ENCODE measurements at regions not wholly inside any gene's neighbourhood (a gene's known extent, or its start where the extent isn't known, plus 50 kb on each side); places are given as distances from the start of the nearest gene placed in this dataset.
"Not testable (repeated sequence)": the region's sequence is repeated elsewhere in the genome, so short reads cannot be mapped to it uniquely, and the experiment has no call there.

DNA sequence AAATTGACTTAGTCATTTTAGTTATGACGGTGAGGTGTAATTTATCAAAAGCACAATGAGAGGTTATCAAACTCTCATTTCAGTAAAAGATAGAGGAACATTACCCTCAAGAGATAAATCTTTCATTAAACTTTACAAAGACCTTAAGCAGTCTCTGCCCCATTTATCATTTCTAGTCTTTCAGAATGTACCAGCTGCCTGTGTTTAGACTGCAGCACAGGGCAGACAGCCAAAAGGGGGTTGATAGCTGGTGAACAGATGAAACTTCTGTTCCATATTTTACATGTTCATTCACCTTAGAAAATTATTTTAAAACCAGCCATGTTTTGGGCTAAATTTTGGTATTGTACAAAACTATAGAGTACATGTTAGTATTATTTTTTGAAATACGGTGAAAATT, 514.6 kb upstream of the CNTN3 start:
- peak in 1 of 2 experiments; percentile 9 for DNase-seq

DNA sequence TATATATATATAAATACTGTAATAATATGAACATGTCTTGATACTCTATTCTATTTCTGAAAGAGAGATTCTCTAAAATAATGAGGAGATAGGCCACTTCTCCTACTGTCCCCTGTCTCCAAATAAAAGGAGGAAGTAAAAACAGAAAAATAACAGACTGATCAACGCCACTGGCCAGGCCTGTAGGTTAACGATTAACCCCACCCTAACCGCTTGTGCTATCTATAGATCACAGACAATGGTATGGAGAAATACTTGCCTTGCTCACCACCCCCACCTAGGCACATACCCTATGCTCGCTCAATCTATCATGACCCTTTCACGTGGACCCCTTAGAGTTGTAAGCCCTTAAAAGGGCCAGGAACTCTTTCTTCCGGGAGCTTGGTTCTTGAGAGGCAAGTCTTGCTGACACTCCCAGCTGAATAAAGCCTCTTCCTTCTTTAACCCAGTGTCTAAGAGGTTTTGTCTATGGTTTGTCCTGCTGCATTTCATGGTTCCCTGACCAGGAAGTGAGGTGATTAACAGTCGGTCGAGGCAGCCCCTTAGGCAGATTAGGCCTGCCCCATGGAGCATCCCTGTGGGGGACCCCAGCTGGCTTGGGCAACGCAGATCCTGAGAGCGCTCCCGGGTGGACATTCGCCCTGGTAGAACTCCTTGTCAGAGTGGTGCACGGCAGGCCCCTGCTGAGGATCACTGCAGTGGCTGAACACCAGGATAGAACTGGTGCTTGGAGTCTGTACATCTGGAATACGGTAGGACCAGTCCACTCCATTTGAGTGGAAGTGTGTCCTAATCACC, 521.8 kb upstream of the CNTN3 start:
- DNase-seq = no peak

DNA sequence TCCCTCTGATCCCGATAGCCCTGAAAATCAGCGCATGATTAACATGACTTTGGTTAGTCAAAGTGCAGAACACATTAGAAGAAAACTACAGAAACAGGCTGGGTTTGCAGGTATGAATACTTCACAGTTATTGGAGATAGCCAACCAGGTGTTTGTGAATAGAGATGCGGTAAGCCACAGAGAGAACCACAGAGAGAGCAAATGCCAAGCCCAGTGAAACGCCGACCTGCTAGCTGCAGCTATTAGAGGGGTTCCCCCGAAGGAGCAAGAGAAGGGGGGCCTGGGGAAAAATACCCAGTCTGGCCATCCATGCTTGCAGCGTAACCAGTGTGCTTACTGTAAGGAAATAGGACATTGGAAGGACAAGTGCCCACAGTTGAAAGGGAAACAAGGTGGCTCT, 523.9 kb upstream of the CNTN3 start:
- DNase-seq = no peak

GRCh38 chr3:75140904-75141615, 523.1 kb upstream of the FRG2C start:
- peak; percentile 26 to 77 for DNase-seq

GRCh38 chr3:75144406-75144805, 519.7 kb upstream of the FRG2C start:
- no peak for DNase-seq

- DNase-seq = no peak
These were observed 492.4 kb upstream of the FRG2C start for GRCh38 chr3:75171630-75172230.

GRCh38 chr3:75176937-75177336, 487.2 kb upstream of the FRG2C start:
- DNase-seq = no peak

GRCh38 chr3:75180235-75180944, 483.7 kb upstream of the FRG2C start:
- DNase-seq = no peak

DNA sequence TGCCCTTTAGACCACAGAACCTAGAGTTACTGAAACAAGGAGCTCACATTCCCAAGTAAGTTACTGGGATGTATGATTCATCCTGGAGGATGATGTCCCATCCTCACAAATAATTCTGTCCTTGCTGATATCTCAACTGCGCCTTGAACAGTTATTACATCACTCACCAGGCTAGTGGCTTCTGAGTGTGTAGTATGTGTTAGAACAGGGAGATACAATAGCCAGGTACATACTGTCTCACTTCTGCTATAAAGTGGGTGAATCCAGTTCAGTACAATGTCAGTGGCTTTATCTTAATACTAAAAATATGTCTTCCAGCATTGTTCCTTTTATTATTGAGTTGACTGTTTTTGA, 483.2 kb upstream of the FRG2C start:
- DNase-seq = no peak

- DNase-seq = no peak
These were observed 475.2 kb upstream of the FRG2C start for GRCh38 chr3:75188962-75189361.

DNA sequence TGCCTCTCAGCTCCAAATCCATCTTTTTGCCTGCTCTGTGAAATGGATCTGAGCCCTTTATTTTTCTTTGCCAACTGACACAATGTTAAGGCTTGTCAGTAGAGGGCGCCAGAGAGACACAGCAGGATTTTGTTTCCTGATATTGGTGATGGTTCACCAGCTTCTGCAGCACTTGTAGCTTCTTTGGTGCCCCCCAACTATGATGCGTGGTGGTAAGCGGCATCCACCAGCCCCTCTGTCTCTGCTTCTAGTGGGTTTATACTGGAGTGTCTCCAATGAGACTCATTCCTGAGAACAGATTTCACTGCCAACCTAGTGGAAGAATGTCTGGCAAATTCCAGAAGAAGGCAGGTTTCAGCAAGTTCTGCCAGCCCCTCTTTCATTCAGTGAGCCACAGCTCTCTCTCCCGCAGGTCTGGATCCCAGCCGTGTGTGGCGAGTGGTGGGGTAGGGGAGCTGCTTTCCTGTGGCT, 471.9 kb upstream of the FRG2C start:
- DNase-seq = peak; percentile 15 to 54

DNA sequence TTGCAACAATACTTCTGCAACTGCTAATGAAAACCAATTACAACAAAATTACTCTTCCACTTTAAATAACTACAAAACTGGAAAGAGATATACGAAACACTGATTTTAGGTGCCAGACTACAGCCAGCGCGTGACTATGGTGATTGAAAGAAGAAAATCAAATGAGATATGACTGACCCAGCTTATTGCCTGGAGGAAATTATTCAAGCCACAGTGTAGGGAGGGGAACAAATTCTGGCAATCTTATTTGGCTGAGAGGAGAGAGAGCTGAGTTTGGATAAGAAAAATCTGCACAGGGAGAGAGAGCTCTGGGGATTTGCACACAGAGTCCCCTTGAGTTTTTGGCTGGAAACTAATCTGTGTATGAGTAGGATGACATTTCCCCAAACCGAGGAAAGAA, 470.3 kb upstream of the FRG2C start:
- no peak for DNase-seq

- DNase-seq = not testable (repeated sequence)
These were observed 449.8 kb upstream of the FRG2C start for GRCh38 chr3:75214332-75214731.

DNA sequence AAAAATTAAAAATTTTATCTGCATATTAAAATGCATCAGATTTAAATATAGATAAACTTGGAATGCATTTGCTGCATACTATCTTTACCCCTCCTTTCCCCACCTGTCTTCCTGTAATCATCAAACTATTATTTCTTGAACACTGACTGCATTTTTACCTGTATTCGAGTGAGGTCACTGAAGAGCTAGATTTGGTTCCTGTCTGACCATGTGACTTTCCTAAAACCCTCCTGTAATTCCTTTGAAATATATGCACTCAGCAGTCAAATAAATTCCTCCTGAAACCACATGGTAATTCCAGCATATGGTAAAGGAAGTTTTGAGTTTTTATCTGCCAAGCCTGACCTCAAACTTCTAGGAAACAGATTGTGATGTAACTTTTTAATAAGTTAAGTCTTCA, 445.6 kb upstream of the FRG2C start:
- peak in 1 of 2 experiments; percentile 7 for DNase-seq

DNA sequence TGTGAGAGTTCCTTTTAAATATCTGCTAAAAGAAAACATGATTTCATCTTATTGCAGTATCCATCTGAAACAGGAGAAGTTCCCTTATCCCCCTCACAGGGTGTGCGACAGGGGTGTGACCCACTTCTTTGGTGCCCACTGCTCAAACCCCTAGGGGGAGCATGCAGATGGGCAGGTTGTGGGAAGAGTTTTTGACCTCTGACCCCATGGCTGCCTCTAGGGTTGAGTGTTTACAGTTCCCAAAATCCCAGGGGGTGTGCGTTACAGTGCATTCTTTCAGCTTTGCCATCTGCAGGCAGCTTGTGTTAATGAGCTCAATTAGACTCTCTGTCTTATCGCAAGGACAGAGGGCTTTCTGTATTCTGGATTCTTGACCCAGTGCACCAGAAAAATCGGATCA, 443.2 kb upstream of the FRG2C start:
- peak in 1 of 2 experiments; percentile 26 for DNase-seq

DNA sequence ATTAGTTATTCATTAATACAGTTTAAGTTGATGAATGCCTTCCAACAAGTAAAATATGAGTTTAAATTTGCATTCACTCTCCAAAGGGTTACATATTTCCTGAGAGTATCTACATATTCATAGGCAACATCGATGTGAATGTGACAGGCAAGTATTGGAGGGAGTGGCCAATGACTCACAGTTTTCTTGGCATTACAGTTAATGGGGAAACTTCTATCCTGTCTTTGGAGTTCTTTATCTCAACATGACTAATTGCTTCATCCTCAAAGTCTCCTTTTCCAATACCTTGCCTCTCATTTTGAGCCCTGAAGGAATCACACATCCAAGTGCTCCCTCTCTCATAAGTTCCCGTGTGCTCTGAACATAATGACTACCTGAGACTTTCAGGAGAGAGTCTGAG, 439.7 kb upstream of the FRG2C start:
- no peak for DNase-seq

DNA sequence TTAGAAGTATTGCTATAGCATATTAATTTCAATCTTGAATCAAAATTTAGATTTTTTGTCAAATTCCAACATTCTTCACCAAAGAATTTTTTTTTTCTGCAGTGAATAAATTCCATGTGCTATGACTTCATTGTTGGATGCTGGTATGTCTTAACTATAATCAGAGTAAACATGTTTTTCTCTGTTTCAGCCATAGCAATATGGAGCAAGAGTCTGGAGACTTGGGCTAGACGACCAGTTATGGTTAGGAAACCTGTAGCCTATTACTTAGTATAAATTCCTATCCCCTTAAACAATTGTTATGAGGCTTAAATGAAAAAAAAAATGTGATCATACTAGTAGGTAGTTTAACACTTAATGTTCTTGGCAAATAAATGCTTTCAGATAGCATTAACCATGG, 431.9 kb upstream of the FRG2C start:
- DNase-seq = no peak

DNA sequence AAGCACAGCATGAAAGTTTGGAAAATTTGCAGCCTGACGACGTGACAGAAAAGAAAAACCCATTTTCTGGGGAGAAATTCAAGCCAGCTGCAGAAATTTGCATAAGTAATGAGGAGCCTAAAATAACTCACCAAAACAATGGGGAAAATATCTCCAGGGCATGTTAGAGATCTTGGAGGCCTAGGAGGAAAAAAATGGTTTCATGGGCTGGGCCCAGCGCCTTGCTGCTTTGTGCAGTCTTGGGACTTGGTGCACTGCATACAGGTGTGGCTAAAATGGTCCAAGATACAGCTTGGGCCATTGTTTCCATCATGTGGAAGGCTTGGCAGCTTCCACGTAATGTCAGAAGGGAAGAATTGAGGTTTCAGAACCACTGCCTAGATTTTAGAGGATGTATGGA, 428.5 kb upstream of the FRG2C start:
- DNase-seq = no peak

- DNase-seq = no peak
These were observed 427.1 kb upstream of the FRG2C start for GRCh38 chr3:75237053-75237452.

- DNase-seq = no peak
These were observed 426.7 kb upstream of the FRG2C start for GRCh38 chr3:75237477-75237876.

DNA sequence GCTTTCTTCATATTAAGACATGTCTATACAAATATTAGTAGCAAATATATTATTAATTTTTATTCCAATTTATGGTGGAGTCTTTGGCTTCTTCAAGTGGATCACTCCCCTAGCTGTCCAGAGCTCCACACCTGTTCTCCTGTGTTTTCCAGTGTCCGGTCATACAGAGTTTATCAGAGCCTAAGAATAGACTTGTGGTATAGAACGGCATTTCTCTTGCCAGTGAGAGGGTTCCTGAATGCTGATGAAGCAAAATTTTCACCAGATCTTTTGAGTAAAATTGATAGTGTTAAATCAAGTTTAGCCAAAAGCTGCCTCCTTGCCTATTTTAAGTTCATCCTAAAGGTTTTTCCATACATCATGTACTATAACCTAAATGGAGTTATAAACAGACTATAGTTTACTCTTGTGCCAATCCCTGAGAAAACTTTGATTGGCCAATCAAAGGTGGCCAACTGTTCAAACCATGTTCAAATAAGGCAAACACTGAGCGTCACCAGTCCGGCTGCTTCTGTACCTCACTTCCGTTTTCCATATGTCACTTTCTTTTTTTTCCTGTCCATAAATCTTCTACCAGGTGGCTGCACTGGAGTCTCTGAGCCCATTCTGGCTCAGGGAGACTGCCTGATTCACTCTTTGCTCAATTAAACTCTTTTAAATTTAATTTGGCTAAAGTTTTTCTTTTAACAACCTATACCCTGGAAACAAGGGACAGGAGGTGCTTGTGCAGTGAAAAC, 422.7 kb upstream of the FRG2C start:
- not testable (repeated sequence) for DNase-seq

DNA sequence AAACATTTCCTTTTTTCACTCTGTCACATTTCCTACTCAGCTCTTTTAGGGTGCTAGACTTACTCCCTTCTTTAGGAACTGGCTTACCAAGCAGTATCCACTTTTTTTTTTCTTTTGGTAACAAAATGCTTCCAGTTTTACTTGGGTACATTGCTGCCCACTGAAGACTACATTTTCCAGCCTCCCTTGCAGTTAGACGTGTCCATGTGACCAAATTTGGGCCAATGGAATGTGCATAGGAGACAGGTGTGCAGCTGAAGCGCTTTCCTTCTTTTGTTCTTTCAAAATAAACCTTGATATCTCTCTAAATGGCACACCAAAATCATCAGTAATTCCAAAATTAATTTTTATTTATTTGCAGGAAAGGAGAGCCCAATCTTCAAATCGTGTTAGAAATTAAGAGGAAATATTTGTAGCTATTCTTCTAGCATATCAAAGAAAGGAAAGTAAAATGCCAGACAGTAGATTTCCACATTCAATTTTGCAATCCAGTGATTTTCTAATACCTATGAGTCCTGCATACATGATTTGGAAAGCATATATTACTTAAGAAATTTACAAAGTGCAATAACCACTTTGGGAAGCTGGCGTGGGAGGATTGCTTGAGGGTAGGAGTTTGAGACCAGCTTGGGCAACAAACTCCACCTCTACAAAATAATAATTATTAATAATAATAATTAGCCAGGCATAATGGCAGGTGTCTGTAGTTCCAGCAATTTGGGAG, 422.0 kb upstream of the FRG2C start:
- DNase-seq = no peak

Data from NCI-H524 (cell line).